Esophagus mucosa (tissue), 1 donor: ENCODE measurements at regions not wholly inside any gene's neighbourhood (a gene's known extent, or its start where the extent isn't known, plus 50 kb on each side); places are given as distances from the start of the nearest gene placed in this dataset.

Experiments used
- ATAC-seq: fragments of 200-7000 bp; cut with Tn5 transposase; one replicate; pipeline ENCODE4 v1.9.1; 2020
- donor health status: DM: yes; HTN: yes; CAD: no.

GRCh38 chr1:244197851-244198375, 146.8 kb downstream of the ZBTB18 start:
- ATAC-seq, result peak; percentile 95

- no peak for ATAC-seq
Measured at GRCh38 chr1:244199902-244200301, 148.8 kb downstream of the ZBTB18 start.

GRCh38 chr1:244200596-244200995, 149.5 kb downstream of the ZBTB18 start:
- no peak for ATAC-seq

- ATAC-seq, result no peak
Measured at GRCh38 chr1:244201750-244202149, 150.7 kb downstream of the ZBTB18 start.

GRCh38 chr1:244204004-244204403, 152.9 kb downstream of the ZBTB18 start:
- peak; percentile 29 for ATAC-seq

- no peak for ATAC-seq
Measured at GRCh38 chr1:244205171-244205570, 154.1 kb downstream of the ZBTB18 start.

GRCh38 chr1:244205906-244206305, 154.8 kb downstream of the ZBTB18 start:
- ATAC-seq, result no peak

GRCh38 chr1:244207042-244207934, 156.2 kb downstream of the ZBTB18 start:
- ATAC-seq, result no peak

GRCh38 chr1:244207935-244208244, 156.8 kb downstream of the ZBTB18 start:
- no peak for ATAC-seq

GRCh38 chr1:244209955-244210354, 158.9 kb downstream of the ZBTB18 start:
- ATAC-seq, result no peak

GRCh38 chr1:244210884-244211558, 159.9 kb downstream of the ZBTB18 start:
- ATAC-seq, result no peak

GRCh38 chr1:244211559-244211944, 160.5 kb downstream of the ZBTB18 start:
- ATAC-seq, result no peak

GRCh38 chr1:244212219-244212618, 161.1 kb downstream of the ZBTB18 start:
- no peak for ATAC-seq

GRCh38 chr1:244212797-244213475, 161.9 kb downstream of the ZBTB18 start:
- no peak for ATAC-seq

GRCh38 chr1:244214009-244214967, 163.2 kb downstream of the ZBTB18 start:
- peak; percentile 76 for ATAC-seq

GRCh38 chr1:244216836-244217235, 165.8 kb downstream of the ZBTB18 start:
- no peak for ATAC-seq

GRCh38 chr1:244217711-244218110, 166.6 kb downstream of the ZBTB18 start:
- ATAC-seq, result no peak

GRCh38 chr1:244218220-244218619, 167.1 kb downstream of the ZBTB18 start:
- ATAC-seq, result no peak

GRCh38 chr1:244219149-244219548, 168.1 kb downstream of the ZBTB18 start:
- no peak for ATAC-seq

GRCh38 chr1:244219802-244220201, 168.7 kb downstream of the ZBTB18 start:
- no peak for ATAC-seq

- ATAC-seq, result no peak
Measured at GRCh38 chr1:244220410-244220809, 169.3 kb downstream of the ZBTB18 start.

GRCh38 chr1:244221991-244222390, 170.9 kb downstream of the ZBTB18 start:
- ATAC-seq, result no peak
